ENCODE measurements at regions not wholly inside any gene's neighbourhood (a gene's known extent, or its start where the extent isn't known, plus 50 kb on each side); places are given as distances from the start of the nearest gene placed in this dataset.
"Not testable (repeated sequence)": the region's sequence is repeated elsewhere in the genome, so short reads cannot be mapped to it uniquely, and the experiment has no call there.

- peaks cover 6% of the 10 kb centered on the region for H3K4me1 ChIP-seq (ENCODE audit: low read length)
- H3K9me3 ChIP-seq (ENCODE audit: low read length): no peaks in the 10 kb centered on the region
- no peaks in the 10 kb centered on the region for H3K36me3 ChIP-seq (ENCODE audit: insufficient read depth, low read length)
- no peak overlapping the region for H3K9ac ChIP-seq (ENCODE audit: low read length)
- no peak overlapping the region for H3K4me3 ChIP-seq (ENCODE audit: low read length)
- H3K27ac ChIP-seq (ENCODE audit: low read length): no peak overlapping the region
- H3K27me3 ChIP-seq (ENCODE audit: low read length): no peaks in the 10 kb centered on the region
- no peak overlapping the region for H2AFZ ChIP-seq (ENCODE audit: low read length)
- no peak overlapping the region for H3K4me2 ChIP-seq (ENCODE audit: low read depth, low read length, poor library complexity, severe bottlenecking)
- no peaks in the 10 kb centered on the region for H3K79me2 ChIP-seq (ENCODE audit: low read length)
- H3K9me2 ChIP-seq (replicated peaks; ENCODE audit: insufficient read depth, low read length): no peaks in the 10 kb centered on the region
- DNase-seq: no peak
- no peaks in the 10 kb centered on the region for H4K20me1 ChIP-seq (ENCODE audit: insufficient read depth, low read depth, low read length)
Measured at GRCh38 chr11:128045094-128045725, 542.1 kb downstream of the ETS1 start.

GRCh38 chr11:128042290-128042751, 545.0 kb downstream of the ETS1 start:
- Histone ChIP-seq H3K27me3 (ENCODE audit: low read length) (no peaks in the 10 kb centered on the region), H3K4me3 (ENCODE audit: low read length) (no peak overlapping the region), H3K27ac (ENCODE audit: low read length) (no peak overlapping the region), H3K79me2 (ENCODE audit: low read length) (no peaks in the 10 kb centered on the region), H2AFZ (ENCODE audit: low read length) (no peak overlapping the region), H3K9ac (ENCODE audit: low read length) (no peak overlapping the region), H3K4me1 (ENCODE audit: low read length) (peaks cover 6% of the 10 kb centered on the region), H4K20me1 (ENCODE audit: insufficient read depth, low read depth, low read length) (no peaks in the 10 kb centered on the region), H3K9me2 (replicated peaks; ENCODE audit: insufficient read depth, low read length) (no peaks in the 10 kb centered on the region), H3K4me2 (ENCODE audit: low read depth, low read length, poor library complexity, severe bottlenecking) (no peak overlapping the region), H3K9me3 (ENCODE audit: low read length) (no peaks in the 10 kb centered on the region), H3K36me3 (ENCODE audit: insufficient read depth, low read length) (no peaks in the 10 kb centered on the region)
- no peak for DNase-seq

DNA sequence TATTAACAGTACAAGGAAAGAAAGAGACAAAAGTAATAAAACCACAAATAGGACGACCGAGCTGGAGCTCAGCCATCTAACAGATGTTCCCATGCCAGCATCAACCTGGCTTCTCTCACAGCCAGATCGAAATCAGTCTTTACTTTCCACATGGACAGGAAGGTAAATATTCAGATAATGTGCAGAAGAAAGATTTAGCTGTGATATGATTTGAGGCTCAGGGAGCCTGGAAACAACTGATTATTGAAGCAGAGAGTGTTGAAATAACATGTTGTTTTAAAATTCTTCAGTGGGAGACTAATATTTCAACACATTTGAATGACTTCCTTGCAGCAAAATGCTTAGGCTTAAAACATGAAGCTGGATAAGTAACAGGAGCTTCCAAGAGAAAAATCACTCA, 546.8 kb downstream of the ETS1 start:
- no peaks in the 10 kb centered on the region for H3K27me3 ChIP-seq (ENCODE audit: low read length)
- H3K36me3 ChIP-seq (ENCODE audit: insufficient read depth, low read length): no peaks in the 10 kb centered on the region
- no peak overlapping the region for H2AFZ ChIP-seq (ENCODE audit: low read length)
- H3K9me2 ChIP-seq (replicated peaks; ENCODE audit: insufficient read depth, low read length): no peaks in the 10 kb centered on the region
- peaks cover 6% of the 10 kb centered on the region for H3K4me1 ChIP-seq (ENCODE audit: low read length)
- no peak overlapping the region for H3K27ac ChIP-seq (ENCODE audit: low read length)
- DNase-seq: no peak
- H3K9me3 ChIP-seq (ENCODE audit: low read length): no peaks in the 10 kb centered on the region
- no peak overlapping the region for H3K9ac ChIP-seq (ENCODE audit: low read length)
- no peak overlapping the region for H3K4me2 ChIP-seq (ENCODE audit: low read depth, low read length, poor library complexity, severe bottlenecking)
- no peaks in the 10 kb centered on the region for H3K79me2 ChIP-seq (ENCODE audit: low read length)
- no peaks in the 10 kb centered on the region for H4K20me1 ChIP-seq (ENCODE audit: insufficient read depth, low read depth, low read length)
- H3K4me3 ChIP-seq (ENCODE audit: low read length): no peak overlapping the region

GRCh38 chr11:128039140-128040021, 548.0 kb downstream of the ETS1 start:
- Histone ChIP-seq H3K4me1 (ENCODE audit: low read length) (peaks cover 6% of the 10 kb centered on the region), H3K27ac (ENCODE audit: low read length) (no peak overlapping the region), H3K4me2 (ENCODE audit: low read depth, low read length, poor library complexity, severe bottlenecking) (no peak overlapping the region), H3K36me3 (ENCODE audit: insufficient read depth, low read length) (no peaks in the 10 kb centered on the region), H3K27me3 (ENCODE audit: low read length) (no peaks in the 10 kb centered on the region), H2AFZ (ENCODE audit: low read length) (no peak overlapping the region), H3K4me3 (ENCODE audit: low read length) (no peak overlapping the region), H4K20me1 (ENCODE audit: insufficient read depth, low read depth, low read length) (no peaks in the 10 kb centered on the region), H3K9ac (ENCODE audit: low read length) (no peak overlapping the region), H3K79me2 (ENCODE audit: low read length) (no peaks in the 10 kb centered on the region), H3K9me2 (replicated peaks; ENCODE audit: insufficient read depth, low read length) (no peaks in the 10 kb centered on the region), H3K9me3 (ENCODE audit: low read length) (no peaks in the 10 kb centered on the region)
- no peak for DNase-seq

GRCh38 chr11:128036556-128037093, 550.7 kb downstream of the ETS1 start:
- Histone ChIP-seq H3K36me3 (ENCODE audit: insufficient read depth, low read length) (no peaks in the 10 kb centered on the region), H3K27ac (ENCODE audit: low read length) (no peak overlapping the region), H3K9me2 (replicated peaks; ENCODE audit: insufficient read depth, low read length) (no peaks in the 10 kb centered on the region), H3K4me1 (ENCODE audit: low read length) (no peaks in the 10 kb centered on the region), H3K4me2 (ENCODE audit: low read depth, low read length, poor library complexity, severe bottlenecking) (no peak overlapping the region), H3K9ac (ENCODE audit: low read length) (no peak overlapping the region), H3K79me2 (ENCODE audit: low read length) (no peaks in the 10 kb centered on the region), H3K27me3 (ENCODE audit: low read length) (no peaks in the 10 kb centered on the region), H2AFZ (ENCODE audit: low read length) (no peak overlapping the region), H3K4me3 (ENCODE audit: low read length) (no peak overlapping the region), H3K9me3 (ENCODE audit: low read length) (no peaks in the 10 kb centered on the region), H4K20me1 (ENCODE audit: insufficient read depth, low read depth, low read length) (no peaks in the 10 kb centered on the region)
- DNase-seq: no peak

DNA sequence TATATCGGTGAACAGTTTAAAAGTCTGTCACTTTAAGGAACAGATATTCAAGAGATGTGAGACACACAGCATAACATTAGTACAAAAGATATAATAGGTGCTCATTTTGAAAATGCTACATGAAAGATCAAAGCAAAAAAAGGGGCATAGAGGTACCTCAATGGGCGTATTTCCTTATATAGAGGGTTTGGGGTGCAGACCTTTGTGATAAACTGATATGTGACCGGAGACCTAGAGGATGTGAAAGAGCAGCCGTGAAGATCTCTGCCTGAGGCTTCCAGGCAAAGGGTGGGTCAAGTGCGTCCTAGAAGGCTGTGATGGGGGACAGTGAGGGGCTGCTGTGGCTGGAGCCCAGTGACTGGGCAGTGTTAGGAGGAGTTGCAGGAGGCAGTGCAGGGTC, 551.4 kb downstream of the ETS1 start:
- no peak overlapping the region for H3K4me2 ChIP-seq (ENCODE audit: low read depth, low read length, poor library complexity, severe bottlenecking)
- H3K9ac ChIP-seq (ENCODE audit: low read length): no peak overlapping the region
- H3K27ac ChIP-seq (ENCODE audit: low read length): no peak overlapping the region
- H3K9me2 ChIP-seq (replicated peaks; ENCODE audit: insufficient read depth, low read length): no peaks in the 10 kb centered on the region
- H3K27me3 ChIP-seq (ENCODE audit: low read length): no peaks in the 10 kb centered on the region
- no peak for DNase-seq
- H2AFZ ChIP-seq (ENCODE audit: low read length): no peak overlapping the region
- H3K9me3 ChIP-seq (ENCODE audit: low read length): no peaks in the 10 kb centered on the region
- no peaks in the 10 kb centered on the region for H3K79me2 ChIP-seq (ENCODE audit: low read length)
- no peak overlapping the region for H3K4me3 ChIP-seq (ENCODE audit: low read length)
- H4K20me1 ChIP-seq (ENCODE audit: insufficient read depth, low read depth, low read length): no peaks in the 10 kb centered on the region
- H3K36me3 ChIP-seq (ENCODE audit: insufficient read depth, low read length): no peaks in the 10 kb centered on the region
- no peaks in the 10 kb centered on the region for H3K4me1 ChIP-seq (ENCODE audit: low read length)

DNA sequence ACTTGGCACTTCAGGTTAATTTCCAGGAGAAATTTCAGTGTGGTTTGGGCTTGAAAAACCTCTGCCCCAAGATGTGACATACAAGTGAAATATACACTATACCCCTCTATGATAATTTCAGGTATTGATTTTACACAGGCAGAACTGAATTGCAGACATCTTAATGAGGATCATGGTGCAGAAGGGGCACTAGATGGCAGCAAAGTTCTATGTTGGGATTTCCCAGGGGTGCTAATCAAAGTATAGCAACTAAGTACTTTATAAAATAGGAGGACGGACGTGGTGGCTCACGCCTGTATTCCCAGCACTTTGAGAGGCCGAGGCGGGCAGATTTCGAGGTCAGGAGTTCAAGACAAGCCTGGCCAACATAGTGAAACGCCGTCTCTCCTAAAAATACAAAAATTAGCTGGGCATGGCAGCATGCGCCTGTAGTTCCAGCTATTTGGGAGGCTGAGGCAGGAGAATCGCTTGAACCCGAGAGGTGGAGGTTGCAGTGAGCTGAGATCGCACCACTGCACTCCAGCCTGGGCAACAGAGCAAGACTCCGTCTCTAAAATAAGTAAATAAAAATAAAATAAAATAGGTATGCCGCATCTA, 555.7 kb downstream of the ETS1 start:
- not testable (repeated sequence) for H3K9me2 ChIP-seq (replicated peaks; ENCODE audit: insufficient read depth, low read length); H3K27me3 ChIP-seq (ENCODE audit: low read length); H3K4me3 ChIP-seq (ENCODE audit: low read length); H3K4me1 ChIP-seq (ENCODE audit: low read length); H3K79me2 ChIP-seq (ENCODE audit: low read length); H3K4me2 ChIP-seq (ENCODE audit: low read depth, low read length, poor library complexity, severe bottlenecking); H3K36me3 ChIP-seq (ENCODE audit: insufficient read depth, low read length); H4K20me1 ChIP-seq (ENCODE audit: insufficient read depth, low read depth, low read length); H3K9me3 ChIP-seq (ENCODE audit: low read length); H3K27ac ChIP-seq (ENCODE audit: low read length); H3K9ac ChIP-seq (ENCODE audit: low read length); H2AFZ ChIP-seq (ENCODE audit: low read length)
- peak; percentile 81 for DNase-seq

- H3K36me3 ChIP-seq (ENCODE audit: insufficient read depth, low read length): no peaks in the 10 kb centered on the region
- no peak for DNase-seq
- no peak overlapping the region for H2AFZ ChIP-seq (ENCODE audit: low read length)
- no peak overlapping the region for H3K9ac ChIP-seq (ENCODE audit: low read length)
- no peaks in the 10 kb centered on the region for H3K79me2 ChIP-seq (ENCODE audit: low read length)
- H3K4me1 ChIP-seq (ENCODE audit: low read length): no peaks in the 10 kb centered on the region
- H3K4me2 ChIP-seq (ENCODE audit: low read depth, low read length, poor library complexity, severe bottlenecking): no peak overlapping the region
- H3K27me3 ChIP-seq (ENCODE audit: low read length): no peaks in the 10 kb centered on the region
- no peaks in the 10 kb centered on the region for H3K9me2 ChIP-seq (replicated peaks; ENCODE audit: insufficient read depth, low read length)
- no peak overlapping the region for H3K4me3 ChIP-seq (ENCODE audit: low read length)
- no peaks in the 10 kb centered on the region for H3K9me3 ChIP-seq (ENCODE audit: low read length)
- H3K27ac ChIP-seq (ENCODE audit: low read length): no peak overlapping the region
- no peaks in the 10 kb centered on the region for H4K20me1 ChIP-seq (ENCODE audit: insufficient read depth, low read depth, low read length)
Measured at GRCh38 chr11:128029219-128029722, 558.1 kb downstream of the ETS1 start.

Data from Karpas-422 (cell line).